BJ (cell line): ENCODE measurements at regions not wholly inside any gene's neighbourhood (a gene's known extent, or its start where the extent isn't known, plus 50 kb on each side); places are given as distances from the start of the nearest gene placed in this dataset.
"Not testable (repeated sequence)": the region's sequence is repeated elsewhere in the genome, so short reads cannot be mapped to it uniquely, and the experiment has no call there.

Experiments used
- CTCF ChIA-PET: fragments of 350-600 bp; formaldehyde crosslinking; extraction: SDS; loops from one replicate; lab custom pipeline; 2021; ENCODE audit warnings: antibody characterized with exemption, inconsistent platforms; lab: Yijun Ruan, JAX
- POLR2A ChIA-PET: fragments of 300-600 bp; sonication (Branson Sonifier 250); formaldehyde crosslinking; extraction: SDS; loops from one replicate; lab custom pipeline; 2021; ENCODE audit warnings: antibody characterized with exemption; lab: Charles Lee
- DNase-seq: peaks from one replicate; pipeline ENCODE4 v3.0.0-alpha.2; 2011; ENCODE audit warnings: low read depth
- H3K27me3 ChIP-seq: 2 replicates; pipeline ENCODE4 v1.6.0; 2011; ENCODE audit warnings: low read length; ENCODE audit not compliant: control insufficient read depth, insufficient read depth
- H3K36me3 ChIP-seq: 2 replicates; pipeline ENCODE4 v1.5.1; 2011; ENCODE audit warnings: low read length; ENCODE audit not compliant: control insufficient read depth, insufficient read depth
- H3K4me3 ChIP-seq: 2 replicates; pipeline ENCODE4 v1.5.1; 2011; ENCODE audit warnings: low read depth, mild to moderate bottlenecking, control low read depth, low read length
- CTCF ChIP-seq: IDR thresholded peaks from 2 replicates; pipeline ENCODE4 v1.5.1; 2011; ENCODE audit warnings: low read depth, mild to moderate bottlenecking, control low read depth, inconsistent platforms, low read length, moderate library complexity; ENCODE audit not compliant: insufficient read depth

GRCh38 chr10:120181154-120181553 lies 275.9 kb upstream of the PLPP4 start:
- no peak for TF ChIP-seq CTCF
- H3K36me3 ChIP-seq: no peaks in the 10 kb centered on the region
- ChIA-PET CTCF (no interaction called here), POLR2A (no interaction called here)
- H3K27me3 ChIP-seq: no peaks in the 10 kb centered on the region
- no peak overlapping the region for H3K4me3 ChIP-seq
- no peak for DNase-seq

GRCh38 chr10:120182431-120182830 lies 274.6 kb upstream of the PLPP4 start:
- no peak for TF ChIP-seq CTCF
- Histone ChIP-seq H3K27me3 (no peaks in the 10 kb centered on the region), H3K4me3 (no peak overlapping the region), H3K36me3 (no peaks in the 10 kb centered on the region)
- DNase-seq: no peak
- POLR2A ChIA-PET: no interaction called here
- CTCF ChIA-PET: no interaction called here

- POLR2A ChIA-PET: no interaction called here
Observed at GRCh38 chr10:120183546-120183945, 273.5 kb upstream of the PLPP4 start.

GRCh38 chr10:120184547-120185337 lies 272.3 kb upstream of the PLPP4 start:
- ChIA-PET CTCF (no interaction called here), POLR2A (no interaction called here)
- no peak for TF ChIP-seq CTCF
- H3K4me3 ChIP-seq: no peak overlapping the region
- H3K36me3 ChIP-seq: no peaks in the 10 kb centered on the region
- H3K27me3 ChIP-seq: no peaks in the 10 kb centered on the region
- DNase-seq: no peak

More at GRCh38 chr10:120183546-120183945, 273.5 kb upstream of the PLPP4 start:
- H3K4me3 ChIP-seq: no peak overlapping the region
- H3K27me3 ChIP-seq: no peaks in the 10 kb centered on the region
- TF ChIP-seq CTCF: no peak
- no peaks in the 10 kb centered on the region for H3K36me3 ChIP-seq
- no peak for DNase-seq
- CTCF ChIA-PET: no interaction called here

- H3K27me3 ChIP-seq: no peaks in the 10 kb centered on the region
- H3K4me3 ChIP-seq: no peak overlapping the region
- POLR2A ChIA-PET: no interaction called here
- CTCF ChIA-PET: no interaction called here
- no peak for DNase-seq
- H3K36me3 ChIP-seq: no peaks in the 10 kb centered on the region
- no peak for TF ChIP-seq CTCF
Observed at GRCh38 chr10:120186506-120186905, 270.5 kb upstream of the PLPP4 start.

GRCh38 chr10:120187168-120187567 lies 269.9 kb upstream of the PLPP4 start:
- H3K4me3 ChIP-seq, DNase-seq, H3K27me3 ChIP-seq, POLR2A ChIA-PET, H3K36me3 ChIP-seq: not testable (repeated sequence)
- CTCF ChIA-PET: interaction anchor here (1.0 kb wide), 1 partner anchor 72 kb away, joined by 3 read pairs; no protein-coding TSS in a partner anchor
